Uterus (tissue), 2 donors: ENCODE measurements at regions not wholly inside any gene's neighbourhood (a gene's known extent, or its start where the extent isn't known, plus 50 kb on each side); places are given as distances from the start of the nearest gene placed in this dataset.

ENCODE experiments used
- POLR2A ChIP-seq, 2 donors: fragments of 450-650 bp; IDR thresholded peaks; one replicate each; pipeline ENCODE4 v1.6.1; 2016; ENCODE audit warnings: antibody characterized with exemption in 2 of 2, mild to moderate bottlenecking in 1 of 2, moderate library complexity in 1 of 2
- TF ChIP-seq, protein P1 (sequence below), 4 experiments: fragments of 200-600 bp in 2 of 4; fragments of 450-650 bp in 2 of 4; sonication (generic) in 2 of 4; IDR thresholded peaks; one replicate each; pipeline ENCODE4 v1.5.1; 2016 to 2019; ENCODE audit warnings: antibody characterized with exemption in 4 of 4, mild to moderate bottlenecking in 2 of 4, moderate library complexity in 1 of 4

DNA sequence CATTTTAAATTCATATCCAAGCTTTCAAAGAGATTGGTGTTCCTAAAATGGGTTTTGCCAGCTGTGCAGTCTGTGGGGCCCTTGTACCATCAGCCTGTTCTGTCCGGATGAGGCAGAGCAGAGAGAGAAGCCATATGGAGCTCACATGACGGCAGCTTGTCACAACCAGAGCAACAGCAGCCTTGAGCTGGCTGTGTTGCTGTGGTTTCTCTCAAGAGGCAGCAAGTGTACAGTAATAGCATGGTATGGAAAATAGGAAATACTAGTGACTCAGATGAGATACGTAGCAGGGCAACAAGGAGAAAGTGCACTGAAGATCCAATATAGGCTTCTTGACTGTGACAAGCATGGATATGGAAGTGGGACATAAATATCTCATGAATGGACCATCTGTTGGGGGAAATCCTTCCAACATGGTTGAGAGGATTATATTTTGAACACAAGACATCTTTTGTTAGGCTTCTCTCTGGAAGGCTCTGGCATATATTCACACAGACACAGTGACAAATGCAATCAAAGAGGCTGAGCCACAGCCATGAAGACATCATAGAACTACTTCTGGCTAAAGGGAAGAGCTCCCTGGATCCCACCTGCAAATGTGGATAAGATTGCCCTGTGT lies 251.0 kb upstream of the TAC1 start:
- TF ChIP-seq, protein P1, sequence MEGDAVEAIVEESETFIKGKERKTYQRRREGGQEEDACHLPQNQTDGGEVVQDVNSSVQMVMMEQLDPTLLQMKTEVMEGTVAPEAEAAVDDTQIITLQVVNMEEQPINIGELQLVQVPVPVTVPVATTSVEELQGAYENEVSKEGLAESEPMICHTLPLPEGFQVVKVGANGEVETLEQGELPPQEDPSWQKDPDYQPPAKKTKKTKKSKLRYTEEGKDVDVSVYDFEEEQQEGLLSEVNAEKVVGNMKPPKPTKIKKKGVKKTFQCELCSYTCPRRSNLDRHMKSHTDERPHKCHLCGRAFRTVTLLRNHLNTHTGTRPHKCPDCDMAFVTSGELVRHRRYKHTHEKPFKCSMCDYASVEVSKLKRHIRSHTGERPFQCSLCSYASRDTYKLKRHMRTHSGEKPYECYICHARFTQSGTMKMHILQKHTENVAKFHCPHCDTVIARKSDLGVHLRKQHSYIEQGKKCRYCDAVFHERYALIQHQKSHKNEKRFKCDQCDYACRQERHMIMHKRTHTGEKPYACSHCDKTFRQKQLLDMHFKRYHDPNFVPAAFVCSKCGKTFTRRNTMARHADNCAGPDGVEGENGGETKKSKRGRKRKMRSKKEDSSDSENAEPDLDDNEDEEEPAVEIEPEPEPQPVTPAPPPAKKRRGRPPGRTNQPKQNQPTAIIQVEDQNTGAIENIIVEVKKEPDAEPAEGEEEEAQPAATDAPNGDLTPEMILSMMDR (IDR thresholded peaks at IDR 0.05): no peak
- no peak for TF ChIP-seq POLR2A (IDR thresholded peaks at IDR 0.05)
